Keratinocyte (primary cell): ENCODE measurements at regions not wholly inside any gene's neighbourhood (a gene's known extent, or its start where the extent isn't known, plus 50 kb on each side); places are given as distances from the start of the nearest gene placed in this dataset.

Experiments
- DNase-seq: peaks from one replicate; pipeline ENCODE4 v3.0.0-alpha.2; 2011; ENCODE audit warnings: low read depth, missing footprints, low spot score
- FAIRE-seq: peaks from 2 replicates; lab custom pipeline; 2011; peaks lifted over from hg19 to GRCh38; lab: Jason Lieb, UNC
- H2AFZ ChIP-seq: 2 replicates; pipeline ENCODE4 v1.6.0; 2012; ENCODE audit warnings: low read length, control low read depth, inconsistent platforms; ENCODE audit not compliant: control insufficient read depth
- H3K27ac ChIP-seq: 2 replicates; pipeline ENCODE4 v1.5.1; 2011; ENCODE audit warnings: low read length; ENCODE audit not compliant: control insufficient read depth, insufficient read depth
- H3K27me3 ChIP-seq: 3 replicates; pipeline ENCODE4 v1.6.0; 2011; ENCODE audit warnings: low read length; ENCODE audit not compliant: control insufficient read depth, insufficient read depth; ENCODE audit errors: extremely low read depth
- H3K36me3 ChIP-seq, 2 experiments: 2 replicates in 1 of 2; 3 replicates in 1 of 2; pipeline ENCODE4 v1.5.1; 2011; ENCODE audit warnings: low read length in 2 of 2, mild to moderate bottlenecking in 1 of 2; ENCODE audit not compliant: control insufficient read depth in 2 of 2, insufficient read depth in 2 of 2; ENCODE audit errors: extremely low read depth in 1 of 2
- H3K4me1 ChIP-seq: 3 replicates; pipeline ENCODE4 v1.5.1; 2011; ENCODE audit warnings: low read length; ENCODE audit not compliant: control insufficient read depth, insufficient read depth; ENCODE audit errors: extremely low read depth
- H3K4me2 ChIP-seq: 3 replicates; pipeline ENCODE4 v1.6.0; 2011; ENCODE audit warnings: low read depth, low read length; ENCODE audit not compliant: control insufficient read depth, insufficient read depth; ENCODE audit errors: extremely low read depth
- H3K4me3 ChIP-seq, 3 experiments: fragments of 200-600 bp in 1 of 3; sonication (generic) in 1 of 3; 2 replicates in 2 of 3; 3 replicates in 1 of 3; pipeline ENCODE4 v1.5.1; 2011 to 2016; ENCODE audit warnings: low read length in 3 of 3, mild to moderate bottlenecking in 3 of 3, control low read depth in 2 of 3, inconsistent platforms in 1 of 3, low read depth in 1 of 3, mixed read lengths in 1 of 3, mixed run types in 1 of 3, moderate library complexity in 1 of 3; ENCODE audit not compliant: control insufficient read depth in 2 of 3, insufficient read depth in 2 of 3; ENCODE audit errors: extremely low read depth in 1 of 3
- H3K79me2 ChIP-seq: 2 replicates; pipeline ENCODE4 v1.6.0; 2012; ENCODE audit warnings: low read length; ENCODE audit not compliant: control insufficient read depth, insufficient read depth
- H3K9ac ChIP-seq: 3 replicates; pipeline ENCODE4 v1.6.0; 2011; ENCODE audit warnings: low read length; ENCODE audit not compliant: control insufficient read depth, insufficient read depth; ENCODE audit errors: extremely low read depth
- H3K9me1 ChIP-seq: 3 replicates; pipeline ENCODE4 v1.6.0; 2011; ENCODE audit warnings: low read length; ENCODE audit not compliant: control insufficient read depth, insufficient read depth; ENCODE audit errors: extremely low read depth
- H3K9me3 ChIP-seq: 2 replicates; pipeline ENCODE4 v1.5.1; 2012; ENCODE audit warnings: low read depth, low read length; ENCODE audit not compliant: control insufficient read depth
- H4K20me1 ChIP-seq: 3 replicates; pipeline ENCODE4 v1.6.0; 2011; ENCODE audit warnings: low read length; ENCODE audit not compliant: control insufficient read depth, insufficient read depth; ENCODE audit errors: extremely low read depth
- CTCF ChIP-seq, 3 experiments: IDR thresholded peaks in 1 of 3; conservative IDR thresholded peaks in 1 of 3; optimal IDR thresholded peaks in 1 of 3; 2 replicates in 2 of 3; 3 replicates in 1 of 3; pipeline versions ENCODE3 to v1.5.1; 2011; ENCODE audit warnings: low read length in 3 of 3, mild to moderate bottlenecking in 3 of 3, moderate library complexity in 2 of 3, control low read depth in 1 of 3, inconsistent platforms in 1 of 3; ENCODE audit not compliant: insufficient read depth in 2 of 3; ENCODE audit errors: extremely low read depth in 1 of 3
- EZH2 ChIP-seq: IDR thresholded peaks from one replicate; pipeline ENCODE4 v1.6.1; 2012; ENCODE audit warnings: inconsistent platforms, mild to moderate bottlenecking, low read length, moderate library complexity
- dilution Hi-C: fragments of 300-500 bp; cut with MboI; formaldehyde crosslinking; loops from one replicate; pipeline ENCODE4 v1.7.0; 2020; ENCODE audit warnings: low sequenced_read_pairs; ENCODE audit not compliant: extremely low pct_ligation_motif_present

GRCh38 chr1:192739476-192740184, 69.2 kb upstream of the RGS2 start:
- Histone ChIP-seq H3K79me2 (no peaks in the 10 kb centered on the region), H2AFZ (no peak overlapping the region), H3K27ac (no peak overlapping the region), H3K9me1 (no peaks in the 10 kb centered on the region), H3K36me3 (no peaks in the 10 kb centered on the region), H3K4me2 (no peak overlapping the region), H3K9me3 (no peaks in the 10 kb centered on the region), H3K4me1 (no peaks in the 10 kb centered on the region), H3K27me3 (no peaks in the 10 kb centered on the region), H3K4me3 (no peak overlapping the region), H3K9ac (no peak overlapping the region), H4K20me1 (no peaks in the 10 kb centered on the region)
- no peak for DNase-seq
- no peak for TF ChIP-seq EZH2
- no peak for TF ChIP-seq CTCF (optimal IDR thresholded peaks at IDR 0.05 in 1 of 3, IDR thresholded peaks at IDR 0.05 in 1 of 3, conservative IDR thresholded peaks at IDR 0.05 in 1 of 3; ENCODE audit: extremely low read depth in 1 of 3, insufficient read depth in 2 of 3, low read length in 3 of 3)
- no peak for FAIRE-seq
- dilution Hi-C loops: no loop called here

- Histone ChIP-seq H3K4me1 (no peaks in the 10 kb centered on the region), H3K36me3 (no peaks in the 10 kb centered on the region), H3K79me2 (no peaks in the 10 kb centered on the region), H3K27ac (no peak overlapping the region), H4K20me1 (no peaks in the 10 kb centered on the region), H3K4me3 (no peak overlapping the region), H3K9me1 (no peaks in the 10 kb centered on the region), H3K9ac (no peak overlapping the region), H3K9me3 (no peaks in the 10 kb centered on the region), H2AFZ (no peak overlapping the region), H3K4me2 (no peak overlapping the region), H3K27me3 (no peaks in the 10 kb centered on the region)
- no peak for TF ChIP-seq CTCF (optimal IDR thresholded peaks at IDR 0.05 in 1 of 3, IDR thresholded peaks at IDR 0.05 in 1 of 3, conservative IDR thresholded peaks at IDR 0.05 in 1 of 3; ENCODE audit: extremely low read depth in 1 of 3, insufficient read depth in 2 of 3, low read length in 3 of 3)
- FAIRE-seq: no peak
- dilution Hi-C loops: no loop called here
- DNase-seq: no peak
Observed at GRCh38 chr1:192740214-192740613, 68.6 kb upstream of the RGS2 start.
